ENCODE measurements at regions not wholly inside any gene's neighbourhood (a gene's known extent, or its start where the extent isn't known, plus 50 kb on each side); places are given as distances from the start of the nearest gene placed in this dataset.

DNA sequence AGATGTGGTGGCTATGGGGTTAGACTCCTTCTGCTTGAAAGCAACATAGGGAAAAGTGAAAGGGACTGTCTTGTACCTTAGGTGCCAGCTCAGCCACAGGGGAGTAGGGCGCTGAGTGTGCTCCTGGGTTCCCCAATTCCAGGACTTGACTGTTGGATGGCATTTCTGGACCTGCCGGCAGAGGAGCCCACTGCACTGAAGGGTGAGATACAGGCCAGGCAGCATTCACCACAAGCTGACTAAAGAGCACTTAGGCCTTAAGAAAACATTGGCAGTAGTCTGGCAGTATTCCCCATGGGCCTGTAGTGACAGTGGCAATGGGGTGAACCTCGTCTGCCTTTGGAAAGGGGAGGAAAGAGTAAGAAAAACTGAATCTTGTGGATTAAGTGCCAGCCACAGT lies 67.1 kb upstream of the TMTC2 start:
- no peak overlapping the region for H3K4me3 ChIP-seq (ENCODE audit: insufficient read depth, low read depth, low read length)
- H3K4me1 ChIP-seq (ENCODE audit: insufficient read depth, low read length): no peaks in the 10 kb centered on the region
- H3K4me2 ChIP-seq (ENCODE audit: low read length): no peak overlapping the region
- no peaks in the 10 kb centered on the region for H3K36me3 ChIP-seq (ENCODE audit: insufficient read depth, low read length)
- Mint-ChIP-seq H3K36me3 (ENCODE audit: low read depth, unreplicated experiment) (no peaks in the 10 kb centered on the region), H3K4me3 (ENCODE audit: unreplicated experiment) (no peak overlapping the region), H3K4me1 (ENCODE audit: low read depth, unreplicated experiment) (no peaks in the 10 kb centered on the region), H3K27me3 (ENCODE audit: low read depth, unreplicated experiment) (no peaks in the 10 kb centered on the region), H3K9me3 (ENCODE audit: unreplicated experiment) (no peaks in the 10 kb centered on the region), H3K27ac (ENCODE audit: unreplicated experiment) (no peak overlapping the region)
- no peak overlapping the region for H3K9ac ChIP-seq (ENCODE audit: low read length)
- no peak for TF ChIP-seq CTCF (IDR thresholded peaks at IDR 0.05; ENCODE audit: insufficient read depth, low read depth, low read length)
- no peak for TF ChIP-seq EZH2 (IDR thresholded peaks at IDR 0.05; ENCODE audit: insufficient read depth, low read length)
- H3K27ac ChIP-seq (ENCODE audit: low read depth, low read length): no peak overlapping the region
- no peaks in the 10 kb centered on the region for H3K9me3 ChIP-seq (ENCODE audit: insufficient read depth, low read depth, low read length)
- DNase-seq (ENCODE audit: low read depth): no peak
- no peaks in the 10 kb centered on the region for H4K20me1 ChIP-seq (ENCODE audit: insufficient read depth, low read length)
- no peaks in the 10 kb centered on the region for H3K79me2 ChIP-seq (ENCODE audit: insufficient read depth, low read length)
- H2AFZ ChIP-seq (ENCODE audit: low read depth, low read length): no peak overlapping the region
- no peak for FAIRE-seq
- no peaks in the 10 kb centered on the region for H3K27me3 ChIP-seq (ENCODE audit: insufficient read depth, low read length)

DNA sequence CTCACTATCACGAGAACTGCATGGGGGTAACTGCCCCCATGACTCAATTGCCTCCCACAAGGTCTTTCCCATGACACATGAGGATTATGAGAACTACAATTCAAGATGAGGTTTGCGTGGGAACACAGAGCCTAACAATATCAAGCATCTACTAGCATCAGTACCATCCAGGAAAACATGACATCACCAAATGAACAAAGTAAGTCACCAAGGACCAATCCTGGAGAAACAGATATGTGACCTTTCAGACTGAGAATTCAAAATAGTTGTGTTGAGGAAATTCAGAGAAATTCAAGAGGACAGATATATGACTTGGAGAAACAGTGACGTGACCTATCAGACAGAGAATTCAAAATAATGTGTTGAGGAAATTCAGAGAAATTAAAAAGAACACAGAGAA lies 65.8 kb upstream of the TMTC2 start:
- H3K36me3 ChIP-seq (ENCODE audit: insufficient read depth, low read length): no peaks in the 10 kb centered on the region
- H3K4me2 ChIP-seq (ENCODE audit: low read length): no peak overlapping the region
- no peaks in the 10 kb centered on the region for H3K27me3 ChIP-seq (ENCODE audit: insufficient read depth, low read length)
- TF ChIP-seq EZH2 (IDR thresholded peaks at IDR 0.05; ENCODE audit: insufficient read depth, low read length) (no peak), CTCF (IDR thresholded peaks at IDR 0.05; ENCODE audit: insufficient read depth, low read depth, low read length) (no peak)
- no peak overlapping the region for H3K4me3 Mint-ChIP-seq (ENCODE audit: unreplicated experiment)
- no peaks in the 10 kb centered on the region for H3K9me3 Mint-ChIP-seq (ENCODE audit: unreplicated experiment)
- no peaks in the 10 kb centered on the region for H3K4me1 Mint-ChIP-seq (ENCODE audit: low read depth, unreplicated experiment)
- H3K4me1 ChIP-seq (ENCODE audit: insufficient read depth, low read length): no peaks in the 10 kb centered on the region
- no peaks in the 10 kb centered on the region for H3K9me3 ChIP-seq (ENCODE audit: insufficient read depth, low read depth, low read length)
- H4K20me1 ChIP-seq (ENCODE audit: insufficient read depth, low read length): no peaks in the 10 kb centered on the region
- no peak overlapping the region for H3K27ac ChIP-seq (ENCODE audit: low read depth, low read length)
- FAIRE-seq (no peak), DNase-seq (ENCODE audit: low read depth) (no peak)
- no peak overlapping the region for H3K27ac Mint-ChIP-seq (ENCODE audit: unreplicated experiment)
- H3K4me3 ChIP-seq (ENCODE audit: insufficient read depth, low read depth, low read length): no peak overlapping the region
- no peak overlapping the region for H3K9ac ChIP-seq (ENCODE audit: low read length)
- no peaks in the 10 kb centered on the region for H3K27me3 Mint-ChIP-seq (ENCODE audit: low read depth, unreplicated experiment)
- no peaks in the 10 kb centered on the region for H3K79me2 ChIP-seq (ENCODE audit: insufficient read depth, low read length)
- H2AFZ ChIP-seq (ENCODE audit: low read depth, low read length): no peak overlapping the region
- no peaks in the 10 kb centered on the region for H3K36me3 Mint-ChIP-seq (ENCODE audit: low read depth, unreplicated experiment)

DNA sequence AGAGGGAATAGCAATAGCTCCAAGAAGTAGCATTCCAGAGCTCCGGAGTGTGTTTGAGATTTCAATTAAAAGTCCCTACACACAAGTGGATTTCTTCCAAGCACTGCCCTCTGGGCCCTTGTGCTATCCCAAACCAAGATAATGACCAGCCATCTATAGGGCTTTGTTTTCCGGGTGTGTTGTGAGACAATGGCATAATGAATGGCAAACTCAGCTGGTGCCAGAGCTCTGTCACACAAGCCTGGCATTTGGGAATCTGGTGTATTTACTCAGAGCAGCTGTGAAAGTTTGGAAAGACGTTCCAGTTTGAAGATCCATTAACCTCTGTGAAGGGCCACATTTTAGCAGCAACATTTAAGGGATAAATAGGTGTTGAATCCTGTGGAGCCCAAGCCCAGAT lies 61.2 kb upstream of the TMTC2 start:
- Mint-ChIP-seq H3K4me1 (ENCODE audit: low read depth, unreplicated experiment) (no peaks in the 10 kb centered on the region), H3K27ac (ENCODE audit: unreplicated experiment) (no peak overlapping the region), H3K4me3 (ENCODE audit: unreplicated experiment) (no peak overlapping the region), H3K36me3 (ENCODE audit: low read depth, unreplicated experiment) (no peaks in the 10 kb centered on the region), H3K9me3 (ENCODE audit: unreplicated experiment) (no peaks in the 10 kb centered on the region), H3K27me3 (ENCODE audit: low read depth, unreplicated experiment) (no peaks in the 10 kb centered on the region)
- Histone ChIP-seq H2AFZ (ENCODE audit: low read depth, low read length) (no peak overlapping the region), H3K27me3 (ENCODE audit: insufficient read depth, low read length) (no peaks in the 10 kb centered on the region), H3K36me3 (ENCODE audit: insufficient read depth, low read length) (no peaks in the 10 kb centered on the region), H3K27ac (ENCODE audit: low read depth, low read length) (no peak overlapping the region), H4K20me1 (ENCODE audit: insufficient read depth, low read length) (no peaks in the 10 kb centered on the region), H3K9ac (ENCODE audit: low read length) (no peak overlapping the region), H3K9me3 (ENCODE audit: insufficient read depth, low read depth, low read length) (no peaks in the 10 kb centered on the region), H3K4me2 (ENCODE audit: low read length) (no peak overlapping the region), H3K79me2 (ENCODE audit: insufficient read depth, low read length) (no peaks in the 10 kb centered on the region), H3K4me3 (ENCODE audit: insufficient read depth, low read depth, low read length) (no peak overlapping the region), H3K4me1 (ENCODE audit: insufficient read depth, low read length) (no peaks in the 10 kb centered on the region)
- no peak for FAIRE-seq
- no peak for TF ChIP-seq CTCF (IDR thresholded peaks at IDR 0.05; ENCODE audit: insufficient read depth, low read depth, low read length)
- TF ChIP-seq EZH2 (IDR thresholded peaks at IDR 0.05; ENCODE audit: insufficient read depth, low read length): no peak
- no peak for DNase-seq (ENCODE audit: low read depth)

All from astrocyte (in vitro differentiated cells and primary cell).